Activated T-helper 1 cell treated with anti-CD3 and anti-CD28 coated beads, Interleukin-2, amount 50 U/mL, for 16 hours (primary cell): ENCODE measurements at regions not wholly inside any gene's neighbourhood (a gene's known extent, or its start where the extent isn't known, plus 50 kb on each side); places are given as distances from the start of the nearest gene placed in this dataset.

Experiments
- DNase-seq, 2 donors: peaks; one replicate each; pipeline ENCODE4 v3.0.0-alpha.2; 2020; ENCODE audit warnings: low read depth in 1 of 2, low spot score in 1 of 2

GRCh38 chr2:121895723-121896571 is 140.5 kb downstream of the TSN start:
- no peak for DNase-seq

- DNase-seq, result no peak
Observed at GRCh38 chr2:121897335-121897970, 142.0 kb downstream of the TSN start.

- no peak for DNase-seq
Observed at GRCh38 chr2:121898483-121898882, 143.0 kb downstream of the TSN start.

GRCh38 chr2:121900391-121900790 is 144.9 kb downstream of the TSN start:
- DNase-seq, result no peak

- no peak for DNase-seq
Observed at GRCh38 chr2:121902171-121902591, 146.7 kb downstream of the TSN start.

GRCh38 chr2:121902616-121903015 is 147.2 kb downstream of the TSN start:
- DNase-seq, result no peak

GRCh38 chr2:121903037-121903689 is 147.7 kb downstream of the TSN start:
- DNase-seq, result no peak

GRCh38 chr2:121904656-121905055 is 149.2 kb downstream of the TSN start:
- no peak for DNase-seq

- no peak for DNase-seq
Observed at GRCh38 chr2:121905201-121905600, 149.8 kb downstream of the TSN start.

- DNase-seq, result no peak
Observed at GRCh38 chr2:121906170-121906569, 150.7 kb downstream of the TSN start.

- DNase-seq, result no peak
Observed at GRCh38 chr2:121907928-121908327, 152.5 kb downstream of the TSN start.

- no peak for DNase-seq
Observed at GRCh38 chr2:121910139-121910538, 154.7 kb downstream of the TSN start.

GRCh38 chr2:121911036-121911435 is 155.6 kb downstream of the TSN start:
- no peak for DNase-seq

GRCh38 chr2:121917143-121917542 is 161.7 kb downstream of the TSN start:
- DNase-seq, result no peak

- DNase-seq, result no peak
Observed at GRCh38 chr2:121918231-121918630, 162.8 kb downstream of the TSN start.

GRCh38 chr2:121919803-121920202 is 164.4 kb downstream of the TSN start:
- DNase-seq, result no peak

GRCh38 chr2:121925466-121925865 is 170.0 kb downstream of the TSN start:
- no peak for DNase-seq

GRCh38 chr2:121943285-121943684 is 187.8 kb downstream of the TSN start:
- DNase-seq, result no peak

- DNase-seq, result no peak
Observed at GRCh38 chr2:121944072-121944831, 188.8 kb downstream of the TSN start.

- no peak for DNase-seq
Observed at GRCh38 chr2:121947674-121948073, 192.2 kb downstream of the TSN start.

GRCh38 chr2:121949271-121949670 is 193.8 kb downstream of the TSN start:
- DNase-seq, result no peak
